CD4-positive, alpha-beta T cell treated with Interleukin-17A for 1 hour (primary cell): ENCODE measurements at regions not wholly inside any gene's neighbourhood (a gene's known extent, or its start where the extent isn't known, plus 50 kb on each side); places are given as distances from the start of the nearest gene placed in this dataset.

ENCODE experiments used
- DNase-seq: peaks from one replicate; pipeline ENCODE4 v3.0.0-alpha.2; 2020

DNA sequence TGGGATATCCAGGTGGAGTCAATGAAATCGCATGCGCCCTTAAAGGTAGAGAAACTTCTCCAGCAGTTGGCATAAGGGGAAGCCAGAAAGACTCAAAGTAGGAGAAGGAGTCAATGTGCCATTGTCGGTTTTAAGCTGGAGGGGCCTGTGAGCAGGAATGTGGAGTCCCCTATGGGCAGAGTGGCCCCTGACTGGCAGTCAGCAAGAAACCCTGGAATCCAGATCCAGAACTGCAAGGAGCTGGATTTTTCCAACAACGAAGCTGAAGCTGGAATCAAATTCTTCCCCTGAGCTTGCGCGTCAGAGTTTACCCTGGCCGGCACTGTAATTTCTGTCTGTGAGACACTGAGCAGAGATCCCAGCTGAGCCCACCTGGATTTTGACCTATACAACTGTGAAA is 315.0 kb downstream of the DHX35 start:
- no peak for DNase-seq

DNA sequence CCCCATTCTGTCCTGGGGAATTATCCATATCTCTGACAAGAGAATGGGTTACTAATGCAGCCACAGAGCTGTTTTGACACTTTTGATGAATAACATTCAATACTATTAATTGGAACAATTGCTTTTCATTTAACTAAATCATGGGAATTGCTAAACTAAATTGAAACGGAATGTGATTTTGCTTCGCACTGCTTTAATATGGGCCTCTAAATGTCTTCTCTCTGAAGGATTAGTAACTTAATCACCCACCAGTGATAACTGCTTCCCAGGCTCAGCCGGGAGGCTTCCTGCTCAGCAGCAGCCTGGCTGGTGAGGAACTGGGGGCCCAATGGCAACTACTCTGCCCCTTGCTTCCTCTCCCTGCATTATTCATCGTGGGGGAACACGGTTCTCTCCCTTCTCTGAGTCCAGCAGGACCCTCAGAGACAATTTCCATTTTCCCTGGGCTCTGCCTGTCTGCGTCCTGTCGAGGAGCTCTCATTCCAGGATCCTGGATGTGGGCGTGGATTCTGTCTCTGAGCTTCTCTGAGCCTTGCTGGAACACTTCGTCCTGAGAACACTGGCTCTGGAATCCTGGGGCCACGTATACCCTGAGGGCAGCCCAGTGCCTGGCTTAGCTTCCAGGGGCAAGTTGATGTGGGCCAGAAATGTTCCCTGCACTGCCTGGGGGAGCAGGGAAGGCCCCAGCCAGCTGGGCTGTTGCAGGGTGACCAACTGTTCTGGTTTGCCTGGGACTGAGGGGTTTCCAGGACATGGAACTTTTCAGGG is 308.9 kb downstream of the DHX35 start:
- no peak for DNase-seq

DNA sequence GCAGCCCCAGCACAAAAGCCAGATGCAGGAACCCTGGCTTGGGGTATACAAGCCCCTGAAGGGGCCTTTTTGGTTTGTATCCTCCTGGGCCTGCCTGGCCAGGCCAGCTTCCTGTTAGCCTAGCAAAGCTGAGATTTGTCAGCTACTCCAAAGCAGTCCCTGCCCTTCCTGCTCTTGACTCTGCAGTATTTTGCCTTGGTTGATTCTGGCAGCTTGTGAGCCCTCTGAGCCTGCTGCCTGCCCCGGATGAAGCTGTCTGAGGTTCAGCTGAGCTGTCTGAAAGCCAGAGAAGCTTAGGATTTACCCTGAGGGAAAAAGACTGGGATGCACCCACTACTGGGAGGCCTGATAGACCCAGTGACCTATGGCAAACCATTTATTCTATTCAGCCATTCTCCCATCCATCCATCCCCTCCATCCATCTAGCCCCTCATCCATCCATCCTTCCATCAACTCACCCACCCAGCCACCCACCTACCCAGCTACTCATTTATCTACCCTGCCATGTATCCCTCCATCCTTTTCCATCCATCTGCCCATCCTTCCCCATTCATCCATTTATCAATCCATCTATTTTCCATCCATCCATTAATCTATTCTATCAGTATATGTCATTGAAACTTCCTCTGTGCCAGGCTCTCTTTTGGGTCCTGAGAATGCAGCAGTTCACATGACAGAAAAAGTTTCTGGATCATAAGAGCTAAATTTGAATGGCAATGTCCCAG is 307.5 kb downstream of the DHX35 start:
- no peak for DNase-seq

DNA sequence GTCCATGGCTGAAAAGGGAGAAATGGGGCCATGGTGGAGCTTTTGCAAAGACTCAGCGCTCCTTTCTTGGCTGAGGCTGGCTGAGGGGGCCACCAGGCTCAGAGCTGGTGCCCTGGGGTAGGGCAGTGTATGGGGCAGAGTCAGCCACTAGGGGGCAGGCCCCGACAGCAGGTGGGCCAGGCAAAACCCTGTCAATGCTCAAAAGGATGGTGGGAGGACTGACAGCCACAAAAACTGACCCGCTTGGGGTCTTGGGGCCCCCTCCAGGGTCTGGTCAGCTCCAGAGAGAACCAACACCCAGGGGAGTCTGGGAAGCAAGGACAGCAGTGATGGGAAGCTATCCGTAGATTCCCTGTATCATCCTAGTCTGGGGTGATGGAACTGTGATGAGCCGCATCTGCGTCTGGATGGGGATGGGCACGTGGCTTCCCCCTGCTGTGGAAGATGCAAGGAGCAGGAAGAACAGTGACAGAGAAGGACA is 306.9 kb downstream of the DHX35 start:
- DNase-seq = peak; percentile 6

DNA sequence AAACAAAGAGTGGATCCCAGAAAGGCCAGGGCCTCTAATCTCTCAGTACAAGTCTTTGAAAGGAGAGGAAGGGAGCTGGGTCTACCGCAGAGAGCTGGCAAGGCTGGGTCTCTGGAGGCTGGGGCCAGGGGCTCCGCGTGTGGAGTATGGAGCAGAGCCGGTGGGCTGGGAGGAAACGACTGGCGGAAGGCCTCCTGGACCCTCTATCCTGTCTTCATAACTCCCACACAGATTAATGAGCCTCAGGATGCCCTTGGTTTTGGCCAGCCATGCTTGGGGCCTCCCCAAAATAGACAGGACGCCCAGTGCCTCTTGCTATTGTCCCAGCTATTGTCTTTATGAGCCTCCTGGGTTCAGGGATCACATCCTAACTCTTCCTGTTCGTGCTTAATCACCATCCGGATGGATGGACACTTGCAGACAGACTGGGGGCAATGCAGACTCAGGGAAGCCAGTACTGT is 306.4 kb downstream of the DHX35 start:
- no peak for DNase-seq

DNA sequence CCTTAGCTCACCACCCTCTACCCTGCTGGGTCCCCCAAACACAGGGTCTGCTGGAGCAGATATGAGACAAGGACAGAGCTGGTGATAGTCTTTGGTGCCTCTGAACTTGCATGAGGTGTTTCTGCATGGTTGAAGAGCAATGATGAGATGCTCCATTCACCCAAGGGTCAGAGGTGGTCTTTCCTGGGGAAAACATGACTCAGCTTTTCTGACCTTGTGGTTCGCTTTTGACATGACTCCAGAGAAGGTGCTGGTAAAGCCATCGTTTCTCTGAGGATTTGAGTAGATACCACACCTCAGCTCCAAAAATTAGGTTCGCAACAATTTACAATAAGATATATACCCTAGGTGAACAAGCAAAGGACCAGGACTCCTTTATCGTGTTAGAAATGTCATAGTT is 304.8 kb downstream of the DHX35 start:
- DNase-seq = no peak

DNA sequence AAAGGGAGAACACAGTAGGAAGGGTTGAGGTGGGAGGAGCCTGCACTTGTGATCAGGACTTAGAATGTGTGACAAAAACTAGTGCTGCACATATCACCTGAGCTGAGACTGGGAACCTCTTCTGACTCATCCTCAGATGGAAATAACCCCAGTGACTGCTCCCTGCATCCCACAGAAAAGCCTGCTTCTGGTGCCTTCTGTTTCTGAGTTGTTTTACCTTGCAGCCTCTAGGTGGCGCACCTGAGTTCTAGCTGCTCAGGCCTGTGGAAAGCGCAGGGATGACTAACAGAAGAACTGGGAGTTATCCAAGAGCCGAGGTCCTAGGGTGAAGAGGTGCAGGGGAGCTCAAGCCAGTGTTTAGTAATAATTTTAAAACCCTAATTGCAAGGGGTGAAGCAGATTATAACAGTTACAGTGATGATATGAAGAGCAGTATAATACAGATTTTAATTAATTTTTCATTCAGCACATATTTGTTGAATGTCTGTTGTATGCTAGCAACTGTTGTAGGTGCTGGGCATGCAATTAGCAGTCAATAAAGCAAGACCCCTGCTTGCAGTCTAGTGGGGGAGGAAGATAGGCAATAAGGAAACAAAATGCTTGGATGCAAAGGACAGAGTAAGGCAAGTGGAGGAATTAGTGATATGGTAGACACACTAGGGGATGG is 302.5 kb downstream of the DHX35 start:
- DNase-seq = peak; percentile 15

DNA sequence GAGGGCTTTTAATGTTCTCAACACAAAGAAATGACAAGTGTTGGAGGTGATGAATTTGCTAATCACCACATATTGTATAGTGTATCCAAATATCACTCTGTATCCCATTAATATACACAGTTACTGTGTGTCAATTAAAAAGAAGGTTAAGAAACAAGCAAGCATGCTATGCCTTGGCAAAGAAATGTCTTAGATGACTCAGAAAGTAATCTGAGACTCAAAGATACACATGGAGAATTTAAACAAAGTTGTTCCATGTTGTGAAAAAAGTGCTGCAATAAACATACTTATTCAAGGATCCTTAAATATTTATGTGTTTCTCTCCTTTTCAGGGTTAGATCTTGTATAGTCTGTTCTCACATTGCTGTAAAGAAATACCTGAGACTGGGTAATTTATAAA is 300.9 kb downstream of the DHX35 start:
- DNase-seq = no peak

DNA sequence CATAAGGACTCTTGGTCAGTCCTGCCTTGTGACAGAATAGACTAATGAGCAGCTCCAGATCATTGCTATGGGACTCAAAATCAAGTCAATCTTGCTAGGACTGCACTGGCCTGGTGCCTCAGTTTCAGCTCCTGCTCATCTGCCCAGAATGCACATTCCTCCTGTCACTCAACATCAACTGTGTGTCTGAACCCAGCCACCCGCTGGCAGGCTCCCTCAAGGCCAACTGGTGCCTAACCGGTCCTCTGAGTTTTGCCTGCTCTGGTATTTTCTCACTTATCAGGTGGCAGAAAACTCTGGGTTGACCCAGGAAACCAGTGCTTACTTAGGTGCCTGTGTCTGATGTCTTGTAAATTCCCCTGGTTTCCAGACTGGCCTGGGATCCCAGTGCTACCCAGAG is 297.7 kb downstream of the DHX35 start:
- no peak for DNase-seq

DNA sequence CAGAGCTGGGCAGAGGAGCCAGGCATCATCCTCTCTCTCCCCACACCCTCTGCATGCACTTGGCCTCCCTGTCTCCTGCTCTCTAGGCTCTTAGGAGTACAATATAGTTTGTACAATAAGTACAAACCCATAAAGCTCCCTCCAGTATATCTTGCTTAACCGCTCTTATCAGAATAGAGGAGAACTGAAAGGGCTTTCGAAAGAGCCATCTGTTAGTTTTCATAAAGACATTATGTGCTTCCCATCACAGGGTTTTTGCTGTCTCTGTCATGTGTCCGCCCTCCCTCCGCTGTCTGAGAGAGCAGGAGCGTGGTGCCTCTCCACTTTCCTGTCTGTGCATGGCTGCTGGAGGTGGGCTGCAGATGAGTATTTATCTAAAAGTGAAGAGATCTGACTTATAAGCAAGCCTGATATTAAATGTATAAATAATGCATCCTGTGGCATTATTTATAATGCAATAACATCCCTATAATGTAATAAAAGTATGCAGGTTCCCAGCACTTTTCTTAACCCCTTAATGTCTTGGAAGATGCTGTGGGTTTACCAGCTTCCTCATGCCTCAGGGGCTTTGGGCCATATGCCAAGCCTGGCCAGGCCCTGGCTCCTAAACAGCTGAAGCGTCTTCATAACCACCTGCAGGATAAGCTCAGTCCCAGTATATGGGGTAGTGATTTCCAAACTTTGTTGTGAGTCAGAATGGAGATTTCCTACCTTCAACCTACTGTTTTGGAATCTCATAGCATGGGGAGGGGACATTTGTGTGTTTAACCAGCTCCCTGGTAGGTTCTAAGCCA is 297.1 kb downstream of the DHX35 start:
- DNase-seq = no peak

DNA sequence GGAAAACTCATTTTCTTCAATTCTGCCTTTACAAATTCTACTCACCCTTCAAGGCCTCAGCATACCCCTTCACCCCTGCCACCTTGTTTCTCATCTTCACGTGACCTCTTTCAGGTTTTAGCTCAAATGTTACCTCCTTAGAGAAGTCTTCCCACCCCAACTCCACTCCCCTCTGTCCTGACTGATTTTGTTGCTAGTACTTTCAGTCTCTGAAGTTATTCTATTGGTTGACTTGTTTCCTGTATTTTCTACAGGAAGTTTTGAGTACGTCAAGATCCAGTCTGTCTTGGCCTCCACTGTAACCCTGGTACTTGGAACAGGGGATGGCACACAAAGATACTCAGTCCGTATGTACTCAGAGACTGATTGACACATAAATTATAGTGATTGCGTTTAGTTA is 296.1 kb downstream of the DHX35 start:
- no peak for DNase-seq

DNA sequence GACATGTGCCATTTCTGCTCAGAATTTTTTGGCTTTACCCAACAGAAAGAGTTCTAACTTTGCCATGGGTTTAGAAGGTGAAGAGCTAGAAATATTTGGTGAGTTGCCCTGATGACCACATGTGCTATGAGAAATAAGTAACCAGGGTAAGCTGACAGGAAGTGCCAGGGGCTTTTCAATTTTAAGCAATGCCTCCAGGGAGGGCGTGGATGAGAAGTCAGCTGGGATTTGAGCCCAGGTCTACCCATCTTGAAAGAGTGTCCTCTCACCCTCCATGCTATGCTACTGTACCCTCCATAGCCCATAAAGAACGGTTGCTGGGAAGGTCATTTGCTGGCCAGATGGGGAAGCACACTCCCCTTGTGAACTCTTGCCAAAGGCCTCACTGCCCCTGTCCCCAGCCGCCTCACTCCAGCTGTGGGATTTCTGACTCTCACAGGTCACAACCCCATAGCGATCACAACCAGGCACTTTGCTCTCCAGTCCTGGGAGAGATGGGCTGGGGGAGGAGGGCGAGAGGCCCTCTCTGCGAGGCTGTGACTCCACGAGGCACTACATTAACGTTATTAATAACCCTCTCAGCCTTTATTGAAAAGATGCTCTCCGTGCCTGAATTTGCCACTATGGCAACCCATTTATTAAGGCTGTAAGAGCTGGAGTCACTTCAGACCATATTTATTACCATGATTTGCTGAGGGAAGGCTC is 291.1 kb downstream of the DHX35 start:
- no peak for DNase-seq

DNA sequence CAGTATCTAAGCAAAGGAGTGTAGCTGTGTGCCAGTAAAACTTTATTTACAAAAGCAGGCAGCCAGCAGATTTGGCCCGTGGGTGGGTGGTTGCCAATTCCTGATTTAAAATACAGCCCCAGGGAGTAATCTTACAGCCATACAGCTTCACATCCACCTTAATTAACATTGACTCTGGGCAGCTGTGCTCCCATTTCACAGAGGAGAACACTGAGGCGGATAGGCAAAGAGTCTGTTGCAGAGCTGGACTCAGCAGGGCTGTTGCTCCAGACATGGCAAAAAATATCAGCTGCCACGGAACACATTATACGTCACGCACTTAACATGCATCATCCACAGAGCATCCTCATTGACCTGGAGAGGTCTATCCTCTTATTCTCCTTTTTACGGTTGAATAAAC is 289.9 kb downstream of the DHX35 start:
- no peak for DNase-seq

DNA sequence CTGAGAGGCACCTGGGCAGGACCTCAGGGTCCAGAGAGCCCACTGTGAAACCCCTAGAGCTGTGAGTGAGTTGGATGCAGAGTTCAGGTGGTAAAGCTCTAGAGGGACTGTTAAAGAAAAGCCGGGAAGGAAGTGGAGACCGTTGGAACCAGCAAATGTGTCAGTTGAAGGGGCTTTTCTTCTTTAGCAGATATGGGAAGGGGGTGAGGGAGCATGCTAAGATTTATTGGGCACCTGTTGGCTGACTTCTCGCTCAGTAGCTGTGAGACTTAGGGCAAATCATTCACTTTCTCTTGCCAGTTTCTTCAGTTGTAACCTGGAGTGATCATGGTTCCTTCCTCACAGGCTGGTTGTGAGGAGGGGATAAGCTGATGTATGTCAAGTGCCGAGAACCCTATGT is 287.7 kb downstream of the DHX35 start:
- DNase-seq = no peak

DNA sequence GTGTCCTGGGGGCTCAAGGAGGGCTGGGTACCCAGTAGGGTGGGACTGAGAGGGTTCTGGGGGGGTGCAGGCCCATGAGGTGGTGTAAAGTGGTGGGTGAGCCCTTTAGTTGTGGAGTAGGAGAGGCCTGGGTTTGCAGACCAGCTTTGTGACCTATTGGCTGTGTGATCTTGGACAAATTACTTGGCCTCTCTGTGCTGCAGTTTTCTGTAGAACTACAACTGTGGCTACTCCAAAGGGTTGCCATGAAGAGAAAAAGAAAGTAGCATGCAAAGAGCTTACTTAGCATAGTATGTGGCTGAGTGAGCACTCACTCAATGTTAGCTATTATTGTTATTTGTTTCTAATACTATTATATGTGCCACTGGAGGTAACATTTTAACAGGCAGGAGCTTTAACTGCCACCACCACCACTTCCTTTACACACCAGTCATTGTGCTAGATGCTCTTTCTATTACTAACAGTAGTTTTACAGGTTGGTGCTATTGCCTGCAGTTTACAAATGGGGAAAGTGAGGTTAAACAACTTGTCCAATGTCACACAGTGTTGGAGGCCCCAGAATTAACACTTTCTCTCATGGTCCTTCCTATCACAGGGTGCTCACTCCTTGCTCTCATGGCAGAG is 286.8 kb downstream of the DHX35 start:
- no peak for DNase-seq

DNA sequence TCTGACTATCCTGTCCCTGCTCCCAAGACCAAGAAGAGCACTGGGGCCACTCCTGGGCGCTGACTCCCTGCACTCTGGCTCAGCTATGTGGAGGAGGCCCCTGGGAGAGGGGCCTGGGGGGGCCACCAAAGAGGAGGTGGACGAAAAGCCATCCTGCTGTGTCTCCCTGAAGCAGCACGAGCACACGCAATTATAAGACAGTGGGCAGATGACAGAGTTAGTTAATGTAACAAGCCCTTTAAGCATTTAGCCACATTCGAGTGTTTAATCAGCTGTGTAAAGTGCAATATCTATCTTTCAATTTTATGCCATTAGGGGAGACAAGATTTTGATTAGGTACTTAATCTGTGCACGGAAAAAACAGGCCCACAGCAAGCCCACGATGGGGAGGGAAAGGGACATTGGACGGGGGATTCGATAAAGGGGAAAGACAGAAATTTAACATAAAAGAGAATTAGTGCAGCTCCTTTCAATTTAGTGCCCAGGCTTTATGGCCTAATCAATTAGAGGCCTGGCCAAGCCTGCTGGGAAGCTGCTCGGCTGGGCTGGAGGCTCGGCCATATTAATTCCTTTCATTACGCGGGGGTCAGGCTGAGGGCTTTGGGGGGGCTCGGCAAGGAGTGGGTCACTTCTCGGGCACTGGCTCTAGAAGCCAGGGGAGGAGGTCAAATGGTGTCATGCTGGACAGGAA is 286.2 kb downstream of the DHX35 start:
- DNase-seq = no peak

DNA sequence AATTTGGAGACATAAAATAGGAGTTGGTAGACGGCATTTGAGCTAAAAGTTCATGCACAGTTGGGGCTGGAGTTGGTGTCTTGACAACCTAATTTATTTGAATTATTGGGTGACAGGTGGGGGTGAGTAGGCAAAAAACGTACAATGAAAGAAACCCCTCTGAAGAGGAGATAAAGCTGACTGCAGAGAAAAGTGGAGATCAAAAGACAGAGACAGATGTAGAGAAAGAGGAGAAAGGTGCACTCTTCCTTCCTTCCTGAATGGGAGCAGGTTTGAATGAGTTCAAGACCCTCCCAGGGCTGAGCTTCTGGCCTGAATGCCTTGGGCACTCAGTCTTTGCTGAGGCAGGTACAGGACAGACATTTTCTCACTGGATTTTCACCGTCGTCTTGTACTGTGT is 284.3 kb downstream of the DHX35 start:
- DNase-seq = no peak

DNA sequence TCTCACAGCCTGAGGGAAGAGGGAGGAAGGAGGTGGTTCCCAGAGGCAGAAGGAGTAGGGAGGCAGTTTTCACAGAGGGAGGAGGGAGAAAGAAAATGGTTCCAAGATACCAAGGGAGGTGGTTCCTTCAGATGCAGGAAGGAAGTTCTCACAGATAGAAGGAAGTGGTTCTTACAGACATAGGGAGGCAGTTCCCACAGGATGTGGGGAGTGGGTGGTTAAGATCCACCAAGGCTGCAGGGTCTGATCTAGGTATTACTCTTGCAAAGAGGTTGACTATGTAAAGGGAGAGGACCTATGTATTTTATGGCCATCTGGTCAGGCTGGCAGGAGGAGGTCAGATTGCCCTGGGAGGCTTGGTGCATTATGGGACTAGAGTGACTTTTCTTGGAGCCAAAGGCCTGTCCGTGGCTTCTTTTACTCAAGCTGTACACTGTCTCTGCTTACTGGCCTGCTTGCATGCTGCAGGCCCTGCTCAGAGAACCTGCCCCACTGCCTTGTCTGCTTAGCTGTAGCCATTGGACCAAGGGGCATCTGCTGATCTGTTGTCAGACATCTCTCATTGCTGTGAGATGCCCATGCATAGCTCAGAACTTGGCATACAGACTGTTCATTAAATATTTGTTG is 283.7 kb downstream of the DHX35 start:
- no peak for DNase-seq

DNA sequence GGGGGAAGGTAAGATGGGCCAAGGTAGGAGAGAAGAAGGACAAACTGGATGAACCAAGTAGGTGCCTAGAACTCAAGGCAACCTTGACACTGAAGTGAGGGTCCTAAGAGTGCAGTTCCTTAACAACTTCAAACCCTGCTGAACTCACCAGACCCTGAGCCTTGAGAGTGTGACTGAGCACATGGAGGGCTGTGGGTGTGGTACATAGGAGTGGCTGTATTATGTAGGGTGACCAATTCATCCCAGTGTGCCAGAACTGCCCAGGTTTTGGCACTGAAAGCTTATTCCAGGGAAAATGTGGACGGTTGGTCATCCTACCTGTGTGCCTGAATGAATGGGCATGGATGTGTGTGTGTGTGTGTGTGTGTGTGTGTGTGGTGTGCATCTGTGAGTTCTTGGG is 281.8 kb downstream of the DHX35 start:
- DNase-seq = no peak

DNA sequence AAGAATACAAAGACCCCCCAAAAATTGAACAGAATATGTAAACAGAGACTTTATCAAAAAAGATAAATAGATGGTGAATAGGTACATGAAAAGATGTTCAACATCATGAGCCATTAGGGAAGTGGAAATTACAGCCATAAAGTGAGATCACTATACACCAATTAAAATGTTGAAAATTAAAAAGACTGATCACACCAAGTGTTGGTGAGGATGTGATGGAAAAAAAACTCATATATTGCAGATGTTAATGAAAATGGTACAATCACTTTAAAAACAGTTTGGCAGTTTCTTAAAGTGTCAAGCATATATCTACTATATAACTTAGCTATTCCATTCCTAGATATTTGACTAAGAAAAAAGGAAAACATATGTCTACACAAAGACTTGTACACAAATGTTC is 280.5 kb downstream of the DHX35 start:
- DNase-seq = no peak
